Activated CD4-positive, alpha-beta T cell treated with anti-CD3 and anti-CD28 coated beads for 24 hours (primary cell): ENCODE measurements at regions not wholly inside any gene's neighbourhood (a gene's known extent, or its start where the extent isn't known, plus 50 kb on each side); places are given as distances from the start of the nearest gene placed in this dataset.
"Not testable (repeated sequence)": the region's sequence is repeated elsewhere in the genome, so short reads cannot be mapped to it uniquely, and the experiment has no call there.

Experiments used
- DNase-seq, 2 donors: peaks; one replicate each; pipeline ENCODE4 v3.0.0-alpha.2; 2020; ENCODE audit warnings: low read depth in 2 of 2

GRCh38 chr4:24368801-24369200, 215.6 kb downstream of the DHX15 start:
- no peak for DNase-seq

DNA sequence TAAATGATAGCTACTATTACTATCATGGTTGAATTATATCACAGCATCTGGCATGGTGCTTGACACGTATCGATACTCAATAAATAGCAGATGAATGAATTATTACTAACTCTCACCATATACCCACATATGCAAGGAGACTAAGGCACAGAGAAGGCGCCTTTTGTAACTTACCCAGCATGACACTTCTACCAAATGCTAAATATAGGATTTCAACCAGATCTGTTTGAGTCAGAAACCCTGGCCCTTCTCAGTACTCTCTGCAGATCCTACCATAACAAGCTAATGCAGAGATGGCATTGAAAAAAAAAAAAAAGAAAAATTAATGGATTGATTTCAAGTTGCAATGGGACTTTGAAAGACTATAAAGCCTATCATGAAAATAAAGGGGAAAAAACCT, 219.5 kb downstream of the DHX15 start:
- DNase-seq = no peak

DNA sequence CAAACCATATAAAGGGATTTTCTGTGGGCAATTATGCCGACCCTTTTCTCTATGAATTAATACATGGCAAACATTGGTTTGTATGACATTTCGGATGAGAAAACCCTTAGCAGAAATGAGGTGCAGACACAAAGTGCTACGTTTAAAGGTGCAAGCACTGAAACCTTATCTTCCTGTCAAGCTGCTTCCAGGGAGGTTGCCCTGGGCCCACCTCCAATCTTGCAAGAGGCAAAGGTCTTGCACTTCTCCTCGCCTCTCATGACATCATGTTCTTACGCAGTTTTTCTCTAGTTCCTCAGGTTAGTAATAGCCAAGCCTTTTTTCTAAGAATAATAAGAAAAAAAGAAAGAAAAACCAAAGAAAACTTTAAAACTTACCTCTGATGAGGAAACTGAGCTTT, 220.1 kb downstream of the DHX15 start:
- no peak for DNase-seq

- no peak for DNase-seq
Measured at GRCh38 chr4:24363751-24364150, 220.6 kb downstream of the DHX15 start.

GRCh38 chr4:24352112-24352511, 232.2 kb downstream of the DHX15 start:
- no peak for DNase-seq

GRCh38 chr4:24349168-24349996, 235.0 kb downstream of the DHX15 start:
- not testable (repeated sequence) for DNase-seq

GRCh38 chr4:24339260-24339659, 245.1 kb downstream of the DHX15 start:
- DNase-seq = no peak

DNA sequence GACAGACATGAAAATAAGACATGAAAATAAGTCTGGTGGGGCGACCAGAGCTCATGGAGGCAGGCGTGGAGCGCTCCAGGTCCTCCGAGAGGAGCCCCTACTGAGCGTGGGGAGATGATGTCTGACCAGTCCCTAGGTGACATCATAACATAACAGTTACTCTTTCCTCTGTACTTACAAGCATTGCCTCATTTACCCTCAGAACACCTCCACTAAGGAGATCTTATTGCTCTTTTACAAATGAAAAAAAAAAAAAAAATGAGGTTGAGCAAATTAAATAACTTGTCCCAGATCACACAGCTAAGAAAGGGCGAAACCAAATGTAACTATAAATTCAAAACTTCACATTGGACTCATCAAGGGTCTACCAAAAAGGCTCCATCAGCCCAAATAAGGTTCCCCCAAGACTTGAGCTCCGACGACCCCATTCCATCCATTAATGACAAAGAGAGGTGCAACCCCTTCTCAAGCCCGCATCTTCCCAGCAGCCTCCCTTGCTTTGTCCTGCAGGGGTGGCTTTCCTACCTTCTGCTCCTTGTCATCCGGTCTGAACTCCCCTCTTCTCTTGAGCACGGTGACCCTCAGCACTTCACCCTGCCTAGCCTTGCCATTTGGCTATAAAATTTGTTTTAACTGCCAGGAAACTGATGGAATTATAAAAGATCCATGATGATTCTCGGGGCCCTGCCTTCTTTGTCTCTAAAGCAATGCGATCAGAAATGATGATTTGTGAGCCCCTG, 246.7 kb downstream of the DHX15 start:
- no peak for DNase-seq

- DNase-seq = no peak
Measured at GRCh38 chr4:24335616-24336015, 248.7 kb downstream of the DHX15 start.

DNA sequence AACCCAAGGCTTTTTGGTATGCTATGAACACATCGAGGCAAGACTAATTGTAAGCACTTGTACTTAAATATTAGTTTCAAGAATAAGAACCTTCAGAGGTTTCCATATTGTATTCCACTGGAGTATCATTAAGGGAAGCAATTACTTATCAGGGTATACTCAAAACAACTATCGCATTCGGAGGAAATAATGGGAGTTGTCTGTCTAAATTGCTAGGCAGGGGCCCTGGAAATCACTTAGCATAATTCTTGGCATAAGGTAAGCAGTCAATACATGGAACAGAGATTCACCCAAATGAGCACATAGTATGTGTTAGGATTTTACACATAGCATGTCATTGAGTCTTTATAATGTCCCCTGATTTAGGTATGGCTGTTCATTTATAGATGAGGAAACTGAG, 249.4 kb downstream of the DHX15 start:
- no peak for DNase-seq

- no peak for DNase-seq
Measured at GRCh38 chr4:24330573-24330972, 253.8 kb downstream of the DHX15 start.

DNA sequence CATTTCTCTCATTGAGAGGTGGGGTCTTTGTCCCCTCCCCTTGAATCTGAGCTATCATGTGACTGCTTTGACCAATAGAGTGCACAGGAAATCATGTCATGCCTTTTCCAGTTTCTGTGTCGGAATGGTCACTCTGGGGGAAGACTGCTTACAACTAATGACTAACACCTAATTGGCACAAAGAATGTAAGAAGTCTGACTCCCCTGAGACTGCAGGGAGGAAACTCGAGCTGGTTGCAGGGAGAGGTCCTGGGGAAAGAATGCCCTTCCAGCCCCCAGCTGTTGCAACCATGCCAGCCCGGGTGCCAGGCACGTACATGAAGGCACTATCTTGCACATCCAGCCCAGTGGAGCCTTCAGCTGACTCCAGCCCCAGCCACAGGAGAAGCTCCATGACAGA, 254.2 kb downstream of the DHX15 start:
- no peak for DNase-seq

GRCh38 chr4:24328711-24329110, 255.6 kb downstream of the DHX15 start:
- no peak for DNase-seq

- DNase-seq = no peak
Measured at GRCh38 chr4:24328310-24328709, 256.0 kb downstream of the DHX15 start.

GRCh38 chr4:24322995-24323394, 261.4 kb downstream of the DHX15 start:
- no peak for DNase-seq

DNA sequence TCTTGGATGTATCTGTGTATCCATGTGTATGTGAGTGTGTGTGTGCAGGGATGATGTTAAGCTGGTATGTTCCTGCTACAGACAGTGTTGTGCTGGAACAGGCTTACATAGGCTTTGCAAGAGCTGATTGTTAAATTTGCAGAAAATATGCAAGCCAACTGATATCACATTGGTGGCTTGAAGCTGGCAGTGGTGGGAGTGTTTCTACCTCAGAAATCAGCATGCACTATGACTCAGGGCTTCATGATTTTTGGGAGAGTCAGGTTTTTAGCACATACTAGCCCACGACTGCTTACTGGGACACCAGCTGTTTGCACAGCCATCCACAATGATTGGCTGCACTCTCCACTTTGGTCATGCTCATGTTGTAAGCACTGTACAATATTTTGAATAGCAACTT, 261.8 kb downstream of the DHX15 start:
- DNase-seq = no peak

DNA sequence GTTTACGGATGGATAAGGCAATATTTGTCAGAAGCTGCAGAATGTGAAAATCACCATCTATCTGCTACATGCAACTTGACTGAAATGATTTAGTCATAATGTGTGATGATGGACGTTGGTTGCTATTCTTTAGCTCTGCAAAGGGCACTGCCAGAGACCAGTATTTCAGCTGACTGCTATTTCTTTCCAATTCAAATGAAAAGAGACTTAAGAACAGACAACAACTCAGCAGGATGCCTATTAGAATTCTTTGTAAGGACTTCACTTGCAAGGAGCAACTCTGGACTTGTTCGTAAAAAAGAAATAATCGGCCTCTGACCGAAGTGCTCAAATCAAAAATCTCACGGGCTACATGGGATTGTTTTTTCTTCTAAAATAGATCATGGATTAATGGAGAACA, 262.7 kb downstream of the DHX15 start:
- DNase-seq = no peak

GRCh38 chr4:24321131-24321530, 263.2 kb downstream of the DHX15 start:
- DNase-seq = no peak

DNA sequence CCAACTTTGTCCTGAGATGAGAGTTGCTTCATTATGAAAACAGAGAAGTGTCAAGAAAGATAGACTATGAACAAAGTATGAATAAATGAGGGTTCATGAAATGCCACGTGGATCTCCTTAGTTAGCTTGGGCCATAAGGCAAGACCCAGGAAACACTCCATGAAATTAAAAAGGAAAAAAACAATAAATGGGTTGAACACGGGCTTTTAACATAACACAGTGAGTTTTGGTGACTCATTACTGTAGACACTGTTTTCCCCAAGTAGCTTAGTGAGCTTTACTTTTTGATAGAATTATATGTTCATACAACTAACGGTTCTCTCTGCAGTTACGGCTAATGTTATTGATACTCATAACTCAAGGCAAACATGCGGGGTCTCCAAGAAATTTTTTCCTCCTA, 265.0 kb downstream of the DHX15 start:
- no peak for DNase-seq

DNA sequence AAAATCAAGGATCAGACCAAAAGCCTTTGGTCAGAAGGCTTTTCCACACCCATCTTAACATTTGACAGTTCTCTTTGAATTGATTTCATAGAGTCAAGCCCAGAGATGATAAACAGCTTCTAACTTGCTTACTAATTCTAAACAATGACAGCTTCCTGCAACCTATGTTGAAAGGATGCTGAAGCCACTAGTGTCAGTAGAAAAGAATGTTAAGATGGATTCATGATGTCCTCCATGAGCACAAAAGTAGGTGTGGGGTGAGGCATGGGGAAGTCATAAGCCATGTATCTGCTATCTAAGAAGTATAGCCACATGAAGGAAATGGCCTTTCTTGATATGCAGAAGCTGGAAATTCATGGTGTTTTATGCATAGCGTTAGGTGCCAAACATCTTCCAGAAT, 269.3 kb downstream of the DHX15 start:
- DNase-seq = no peak

GRCh38 chr4:24312261-24312913, 272.0 kb downstream of the DHX15 start:
- DNase-seq = no peak

GRCh38 chr4:24303926-24304325, 280.4 kb downstream of the DHX15 start:
- no peak for DNase-seq

- DNase-seq = no peak
Measured at GRCh38 chr4:24298911-24299310, 285.4 kb downstream of the DHX15 start.
